RPMI7951 (cell line): ENCODE measurements at regions not wholly inside any gene's neighbourhood (a gene's known extent, or its start where the extent isn't known, plus 50 kb on each side); places are given as distances from the start of the nearest gene placed in this dataset.
A peak's percentile ranks its signal among the peaks of the same experiment; 100 is the strongest.

Source experiments
- DNase-seq: peaks from one replicate; pipeline ENCODE4 v3.0.0-alpha.2; 2012; ENCODE audit warnings: low read depth

DNA sequence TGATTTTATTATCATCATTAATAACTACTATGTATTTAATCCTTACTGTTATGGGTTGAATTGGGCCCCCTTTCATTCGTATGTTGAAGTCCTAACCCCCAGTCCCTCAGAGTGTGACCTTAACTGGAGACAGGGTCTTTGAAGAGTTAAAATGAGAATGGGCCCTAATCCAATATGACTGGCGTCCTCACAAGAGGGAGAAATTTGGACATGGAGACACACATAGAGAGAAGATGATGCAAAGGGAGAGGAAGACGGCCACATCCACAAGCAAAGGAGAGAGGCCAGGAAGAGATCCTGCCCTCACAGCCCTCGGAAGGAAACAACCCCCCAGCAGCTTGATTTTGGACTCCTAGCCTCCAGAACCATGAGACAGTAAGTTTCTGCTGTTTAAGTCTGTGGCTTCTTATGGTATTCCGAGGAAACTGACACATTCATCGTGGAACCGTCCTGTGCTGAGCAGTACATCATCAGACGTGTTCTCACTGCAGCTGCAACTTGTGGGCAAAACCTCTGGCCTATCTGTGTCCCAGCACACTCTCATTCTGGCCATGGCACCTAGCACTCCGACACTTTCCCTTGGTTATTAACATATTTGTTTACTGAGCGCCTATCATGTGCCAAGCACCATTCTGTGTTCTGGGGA, 127.6 kb downstream of the SLC38A6 start:
- no peak for DNase-seq

DNA sequence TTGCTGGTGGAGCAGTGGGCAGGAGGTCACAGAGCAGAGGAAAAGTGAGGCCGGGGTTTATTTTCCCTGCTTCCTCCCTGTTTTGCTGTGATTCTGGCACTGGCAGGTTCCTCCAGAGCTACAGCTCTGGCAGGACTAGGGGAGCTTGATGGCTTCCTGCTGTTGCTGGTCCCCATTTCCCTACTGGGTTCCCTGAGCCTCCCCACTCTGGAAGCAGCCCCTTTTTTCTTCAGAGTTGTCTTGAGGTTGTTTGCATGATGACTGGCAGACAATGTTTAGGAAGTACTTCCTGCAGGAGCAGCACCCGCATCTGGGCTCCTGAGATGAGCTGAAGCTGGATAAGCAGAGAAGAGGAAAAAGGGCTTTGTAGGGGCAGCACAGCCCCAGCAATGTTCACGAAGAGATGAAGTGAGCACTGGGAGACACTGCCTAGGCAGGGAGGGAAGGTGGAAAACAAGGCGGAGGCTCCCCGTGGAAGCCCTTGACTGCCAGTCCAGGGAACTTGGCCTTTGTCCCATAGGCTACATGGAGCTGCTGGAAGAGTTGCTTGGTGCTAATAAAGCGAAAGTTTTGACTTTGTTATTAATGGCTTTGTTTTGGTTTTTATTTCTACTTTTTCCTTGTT, 126.9 kb downstream of the SLC38A6 start:
- no peak for DNase-seq

DNA sequence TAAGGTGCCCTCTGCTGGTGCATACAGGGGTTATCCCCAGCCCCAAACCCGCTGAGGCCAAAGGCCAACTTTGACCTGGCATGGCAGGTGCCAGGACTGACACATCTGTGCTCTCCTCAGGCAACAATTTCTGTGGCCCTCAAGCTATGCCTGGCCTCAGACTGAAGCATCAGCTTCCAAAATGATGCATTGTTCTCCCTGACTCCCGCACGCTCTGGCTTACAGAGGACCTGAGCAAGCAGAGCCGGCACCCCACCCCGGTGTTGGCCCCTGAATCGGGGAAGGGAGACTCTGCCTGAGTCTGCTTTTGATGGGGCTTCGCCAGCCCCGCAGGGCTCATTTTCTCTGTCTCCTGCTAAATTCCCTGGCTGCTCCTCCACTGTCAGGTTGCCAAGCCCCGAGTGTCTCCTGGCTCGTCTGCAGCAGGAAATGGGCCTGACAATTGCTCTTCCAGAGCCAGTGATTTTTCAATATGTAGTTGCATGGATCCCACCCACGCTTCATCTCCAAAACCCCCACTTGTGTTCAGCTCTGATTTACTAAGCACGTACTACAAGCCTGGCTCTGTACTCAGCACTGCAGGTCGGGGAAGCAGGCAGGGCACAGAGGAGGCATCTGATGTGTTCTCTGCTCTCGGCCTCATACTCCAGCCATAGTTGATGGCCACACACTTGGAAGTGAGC, 126.1 kb downstream of the SLC38A6 start:
- DNase-seq = no peak

DNA sequence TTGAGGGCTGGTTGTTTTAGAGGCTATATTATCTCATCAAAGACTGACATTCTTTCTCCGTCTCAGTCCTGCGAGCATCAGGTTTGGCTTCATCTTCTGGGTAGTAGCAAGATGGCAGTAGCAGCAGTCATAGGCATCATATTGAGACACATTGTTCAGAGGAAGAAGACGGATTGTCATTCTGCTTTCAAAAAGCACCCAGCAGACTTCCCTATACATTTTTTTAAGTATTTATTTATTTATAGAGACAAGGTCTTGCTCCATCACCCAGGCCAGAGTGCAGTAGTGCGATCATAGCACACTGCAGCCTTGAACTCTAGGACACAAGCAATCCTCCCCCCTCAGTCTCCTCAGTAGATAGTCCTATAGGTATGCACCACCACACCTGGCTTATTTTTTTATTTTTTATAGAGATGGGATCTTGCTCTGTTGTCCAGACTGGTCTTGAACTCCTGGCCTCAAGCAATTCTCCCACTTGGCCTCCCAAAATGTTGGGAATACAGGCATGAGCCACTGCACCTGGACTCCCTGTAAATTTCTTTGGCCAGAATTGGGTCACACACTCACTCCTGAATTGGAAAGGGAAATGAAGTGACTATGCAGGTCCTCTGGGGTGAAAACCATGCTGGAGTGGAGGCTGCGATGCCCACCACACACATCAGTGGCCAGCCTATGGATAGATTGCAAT, 125.4 kb downstream of the SLC38A6 start:
- DNase-seq = no peak

DNA sequence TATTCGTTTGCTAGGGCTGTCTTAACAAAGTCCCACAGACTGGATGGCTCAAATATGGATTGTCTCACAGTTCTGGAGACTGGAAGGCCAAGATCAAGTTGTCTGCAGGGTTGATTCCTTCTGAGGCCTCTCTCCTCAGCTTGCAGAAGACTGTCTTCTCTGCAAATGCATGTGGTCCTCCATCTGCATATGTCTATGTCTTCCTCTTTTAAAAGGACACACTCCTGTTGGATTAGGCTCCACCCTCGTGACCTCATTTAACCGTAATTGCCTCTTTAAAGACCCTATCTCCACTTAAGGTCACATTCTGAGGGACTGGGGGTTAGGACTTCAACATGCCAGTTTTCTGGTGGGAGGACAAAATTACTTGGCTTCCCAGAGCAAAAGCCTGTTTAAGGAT, 123.3 kb downstream of the SLC38A6 start:
- no peak for DNase-seq

DNA sequence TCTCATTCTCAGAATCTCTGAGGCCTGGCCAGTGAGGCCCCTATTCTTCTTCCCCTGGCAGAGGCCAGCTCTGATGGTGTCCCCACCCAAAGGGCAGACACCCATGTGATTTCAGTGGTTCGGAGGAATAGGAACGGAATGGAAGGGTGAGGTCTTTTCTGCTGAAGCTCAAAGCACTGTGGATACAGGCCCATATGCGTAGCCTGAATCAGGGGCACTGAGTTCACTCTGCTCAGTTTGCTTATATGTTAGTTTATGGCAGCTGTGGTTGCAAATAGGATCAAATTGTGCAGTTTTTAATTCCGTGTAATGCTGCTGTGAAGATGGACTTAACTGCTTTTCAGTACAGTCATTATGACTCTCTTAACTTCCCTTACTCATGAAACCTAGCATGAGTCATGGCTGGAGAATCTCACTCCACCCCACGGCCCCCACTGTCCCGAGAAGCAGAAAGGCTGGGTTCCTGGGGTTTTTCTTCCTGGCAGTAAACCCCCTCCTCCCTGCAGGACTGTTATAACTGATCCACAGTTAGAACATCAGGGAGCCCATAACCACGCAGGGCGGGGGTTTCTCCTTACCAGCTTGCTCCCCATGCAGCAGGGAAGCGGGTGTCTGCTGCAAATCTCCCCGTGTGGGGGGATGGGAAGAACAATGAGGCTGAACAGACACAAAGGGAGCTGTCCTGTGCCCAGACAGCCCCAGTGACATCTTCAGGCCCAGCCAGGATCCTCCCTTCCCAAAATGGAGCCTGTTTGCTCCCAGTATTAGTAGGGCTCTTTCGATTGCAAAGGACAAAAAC, 122.7 kb downstream of the SLC38A6 start:
- DNase-seq = peak; percentile 96

DNA sequence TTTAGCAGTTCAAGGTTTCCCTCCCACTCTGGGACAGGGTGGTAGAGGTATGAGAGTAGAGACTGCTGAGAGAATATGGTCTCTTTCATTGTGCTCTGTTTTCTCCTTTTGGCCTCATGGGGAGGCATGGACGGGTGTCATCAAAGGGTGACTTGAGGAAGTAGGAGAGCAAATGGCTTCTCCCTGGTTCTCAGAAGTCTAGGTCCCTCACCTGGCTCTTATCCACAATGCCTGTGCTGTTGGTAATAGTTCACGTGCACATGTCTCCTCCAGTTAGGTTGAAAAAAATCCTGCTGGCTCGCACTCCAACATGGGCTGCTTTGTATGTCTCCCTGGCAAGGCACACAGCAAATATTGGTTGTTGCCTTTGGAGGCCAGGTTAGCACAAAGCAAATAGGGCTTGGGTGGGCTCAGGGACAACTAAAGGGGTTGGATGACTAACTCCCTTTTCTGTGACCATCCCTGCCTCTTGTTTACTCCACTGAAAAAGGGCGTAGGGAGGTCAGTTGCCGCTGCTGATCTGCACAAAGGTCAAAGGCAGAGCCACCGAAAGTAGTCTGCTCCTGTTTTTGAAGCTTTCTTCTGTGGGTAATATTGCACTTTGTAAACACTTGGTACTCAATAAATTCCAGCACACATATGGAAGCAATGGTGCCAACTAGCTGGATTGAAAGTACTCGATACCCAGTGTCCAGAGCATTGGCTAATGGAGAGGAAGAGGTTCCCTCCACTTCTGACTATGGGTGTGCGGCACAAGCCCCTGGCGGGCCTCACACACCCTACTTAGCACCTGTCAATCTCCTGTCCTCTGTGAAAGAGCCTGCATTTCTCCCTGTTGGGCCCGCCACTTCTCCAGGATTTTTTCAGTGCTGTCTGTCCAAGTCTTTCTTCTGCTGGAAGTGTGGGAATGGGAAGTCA, 121.8 kb downstream of the SLC38A6 start:
- no peak for DNase-seq
